Dendritic cell treated with granulocyte-macrophage colony-stimulating factor and Interleukin-4, amounts not matched to agents 40 ng/mL and 50 ng/mL, for 4 days (primary cell): ENCODE measurements at regions not wholly inside any gene's neighbourhood (a gene's known extent, or its start where the extent isn't known, plus 50 kb on each side); places are given as distances from the start of the nearest gene placed in this dataset.

Experiments used
- H3K27ac Mint-ChIP-seq: one replicate; pipeline ENCODE4 v1.8.0; 2022; ENCODE audit warnings: mild to moderate bottlenecking, mixed read lengths
- H3K27me3 Mint-ChIP-seq: one replicate; pipeline ENCODE4 v1.8.0; 2022; ENCODE audit warnings: mild to moderate bottlenecking, mixed read lengths
- H3K36me3 Mint-ChIP-seq: one replicate; pipeline ENCODE4 v1.8.0; 2022; ENCODE audit warnings: low read depth, mixed read lengths
- H3K4me1 Mint-ChIP-seq: one replicate; pipeline ENCODE4 v1.8.0; 2022; ENCODE audit warnings: low read depth, mixed read lengths
- H3K4me3 Mint-ChIP-seq: one replicate; pipeline ENCODE4 v1.8.0; 2022; ENCODE audit warnings: mild to moderate bottlenecking, moderate library complexity, mixed read lengths
- H3K9me3 Mint-ChIP-seq: one replicate; pipeline ENCODE4 v1.8.0; 2022; ENCODE audit warnings: mixed read lengths
- intact Hi-C: fragments of 100-400 bp; cut with micrococcal nuclease; formaldehyde crosslinking; loops from one replicate; pipeline ENCODE4 v1.15.0; 2022

- intact Hi-C loops, result no loop called here
- no peak overlapping the region for H3K27ac Mint-ChIP-seq
- H3K9me3 Mint-ChIP-seq, result no peaks in the 10 kb centered on the region
- no peaks in the 10 kb centered on the region for H3K27me3 Mint-ChIP-seq
- no peak overlapping the region for H3K4me3 Mint-ChIP-seq
- H3K36me3 Mint-ChIP-seq, result no peaks in the 10 kb centered on the region
- H3K4me1 Mint-ChIP-seq, result no peaks in the 10 kb centered on the region
Observed at GRCh38 chr2:143889216-143889615, 630.7 kb downstream of the ZEB2 start.

GRCh38 chr2:143885461-143885860, 634.5 kb downstream of the ZEB2 start:
- Mint-ChIP-seq H3K27ac (no peak overlapping the region), H3K36me3 (no peaks in the 10 kb centered on the region), H3K4me3 (no peak overlapping the region), H3K9me3 (no peaks in the 10 kb centered on the region), H3K27me3 (no peaks in the 10 kb centered on the region), H3K4me1 (no peaks in the 10 kb centered on the region)
- intact Hi-C loops, result no loop called here

- no peaks in the 10 kb centered on the region for H3K9me3 Mint-ChIP-seq
- no peak overlapping the region for H3K27ac Mint-ChIP-seq
- H3K4me3 Mint-ChIP-seq, result no peak overlapping the region
- H3K4me1 Mint-ChIP-seq, result no peaks in the 10 kb centered on the region
- no peaks in the 10 kb centered on the region for H3K27me3 Mint-ChIP-seq
- intact Hi-C loops, result no loop called here
- H3K36me3 Mint-ChIP-seq, result no peaks in the 10 kb centered on the region
Observed at GRCh38 chr2:143881246-143881645, 638.7 kb downstream of the ZEB2 start.

- H3K4me1 Mint-ChIP-seq, result no peaks in the 10 kb centered on the region
- H3K27me3 Mint-ChIP-seq, result no peaks in the 10 kb centered on the region
- no peaks in the 10 kb centered on the region for H3K9me3 Mint-ChIP-seq
- no peak overlapping the region for H3K4me3 Mint-ChIP-seq
- intact Hi-C loops, result no loop called here
- H3K27ac Mint-ChIP-seq, result no peak overlapping the region
- no peaks in the 10 kb centered on the region for H3K36me3 Mint-ChIP-seq
Observed at GRCh38 chr2:143877876-143878530, 641.9 kb downstream of the ZEB2 start.

- Mint-ChIP-seq H3K9me3 (no peaks in the 10 kb centered on the region), H3K4me1 (no peaks in the 10 kb centered on the region), H3K4me3 (no peak overlapping the region), H3K27me3 (no peaks in the 10 kb centered on the region), H3K36me3 (no peaks in the 10 kb centered on the region), H3K27ac (no peak overlapping the region)
- intact Hi-C loops, result no loop called here
Observed at GRCh38 chr2:143877056-143877455, 642.9 kb downstream of the ZEB2 start.

GRCh38 chr2:143875295-143876233, 644.4 kb downstream of the ZEB2 start:
- Mint-ChIP-seq H3K4me3 (no peak overlapping the region), H3K4me1 (no peaks in the 10 kb centered on the region), H3K9me3 (peaks cover 6% of the 10 kb centered on the region), H3K36me3 (no peaks in the 10 kb centered on the region), H3K27me3 (no peaks in the 10 kb centered on the region), H3K27ac (no peak overlapping the region)
- intact Hi-C loops, result no loop called here

GRCh38 chr2:143873886-143874285, 646.0 kb downstream of the ZEB2 start:
- Mint-ChIP-seq H3K4me3 (no peak overlapping the region), H3K4me1 (no peaks in the 10 kb centered on the region), H3K36me3 (no peaks in the 10 kb centered on the region), H3K27ac (no peak overlapping the region), H3K27me3 (no peaks in the 10 kb centered on the region), H3K9me3 (peaks cover 13% of the 10 kb centered on the region)
- intact Hi-C loops, result no loop called here

GRCh38 chr2:143870696-143871095, 649.2 kb downstream of the ZEB2 start:
- Mint-ChIP-seq H3K27ac (no peak overlapping the region), H3K4me1 (no peaks in the 10 kb centered on the region)

GRCh38 chr2:143856978-143857377, 662.9 kb downstream of the ZEB2 start:
- intact Hi-C loops, result no loop called here
- no peaks in the 10 kb centered on the region for H3K4me1 Mint-ChIP-seq
- no peak overlapping the region for H3K27ac Mint-ChIP-seq
- H3K9me3 Mint-ChIP-seq, result no peaks in the 10 kb centered on the region
- H3K27me3 Mint-ChIP-seq, result no peaks in the 10 kb centered on the region
- H3K4me3 Mint-ChIP-seq, result no peak overlapping the region
- no peaks in the 10 kb centered on the region for H3K36me3 Mint-ChIP-seq

More at GRCh38 chr2:143870696-143871095, 649.2 kb downstream of the ZEB2 start:
- H3K36me3 Mint-ChIP-seq, result no peaks in the 10 kb centered on the region
- H3K9me3 Mint-ChIP-seq, result peaks cover 18% of the 10 kb centered on the region
- intact Hi-C loops, result no loop called here
- no peaks in the 10 kb centered on the region for H3K27me3 Mint-ChIP-seq
- no peak overlapping the region for H3K4me3 Mint-ChIP-seq

- Mint-ChIP-seq H3K4me3 (no peak overlapping the region), H3K27ac (no peak overlapping the region), H3K36me3 (no peaks in the 10 kb centered on the region), H3K9me3 (no peaks in the 10 kb centered on the region), H3K27me3 (no peaks in the 10 kb centered on the region), H3K4me1 (no peaks in the 10 kb centered on the region)
- intact Hi-C loops, result no loop called here
Observed at GRCh38 chr2:143852759-143853158, 667.2 kb downstream of the ZEB2 start.

GRCh38 chr2:143850084-143850483, 669.8 kb downstream of the ZEB2 start:
- H3K9me3 Mint-ChIP-seq, result no peaks in the 10 kb centered on the region
- no peaks in the 10 kb centered on the region for H3K36me3 Mint-ChIP-seq
- H3K27ac Mint-ChIP-seq, result no peak overlapping the region
- H3K4me3 Mint-ChIP-seq, result no peak overlapping the region
- H3K27me3 Mint-ChIP-seq, result no peaks in the 10 kb centered on the region
- H3K4me1 Mint-ChIP-seq, result no peaks in the 10 kb centered on the region
- intact Hi-C loops, result no loop called here

- Mint-ChIP-seq H3K4me1 (no peaks in the 10 kb centered on the region), H3K27ac (no peak overlapping the region), H3K27me3 (no peaks in the 10 kb centered on the region)
Observed at GRCh38 chr2:143847257-143847656, 672.7 kb downstream of the ZEB2 start.

GRCh38 chr2:143844986-143845385, 674.9 kb downstream of the ZEB2 start:
- H3K4me1 Mint-ChIP-seq, result no peaks in the 10 kb centered on the region
- intact Hi-C loops, result no loop called here
- no peaks in the 10 kb centered on the region for H3K36me3 Mint-ChIP-seq
- H3K27me3 Mint-ChIP-seq, result no peaks in the 10 kb centered on the region
- H3K9me3 Mint-ChIP-seq, result no peaks in the 10 kb centered on the region
- no peak overlapping the region for H3K4me3 Mint-ChIP-seq
- no peak overlapping the region for H3K27ac Mint-ChIP-seq

More at GRCh38 chr2:143847257-143847656, 672.7 kb downstream of the ZEB2 start:
- intact Hi-C loops, result no loop called here
- Mint-ChIP-seq H3K36me3 (no peaks in the 10 kb centered on the region), H3K9me3 (no peaks in the 10 kb centered on the region), H3K4me3 (no peak overlapping the region)

- H3K9me3 Mint-ChIP-seq, result no peaks in the 10 kb centered on the region
- no peak overlapping the region for H3K4me3 Mint-ChIP-seq
- intact Hi-C loops, result no loop called here
Observed at GRCh38 chr2:143843686-143844085, 676.2 kb downstream of the ZEB2 start.

More at GRCh38 chr2:143843686-143844085, 676.2 kb downstream of the ZEB2 start:
- H3K36me3 Mint-ChIP-seq, result no peaks in the 10 kb centered on the region
- H3K27ac Mint-ChIP-seq, result no peak overlapping the region
- no peaks in the 10 kb centered on the region for H3K4me1 Mint-ChIP-seq
- H3K27me3 Mint-ChIP-seq, result no peaks in the 10 kb centered on the region
